PC-3 (cell line): ENCODE measurements at regions not wholly inside any gene's neighbourhood (a gene's known extent, or its start where the extent isn't known, plus 50 kb on each side); places are given as distances from the start of the nearest gene placed in this dataset.

Experiments
- ATAC-seq: fragments of 200-7000 bp; cut with Tn5 transposase; 2 replicates; pipeline ENCODE4 v1.9.1; 2020; ENCODE audit warnings: mild to moderate bottlenecking, moderate library complexity
- BruUV-seq: library from RNA; stranded (reverse); fragments of 400-500 nt; replicated peaks from 2 replicates; lab custom pipeline; 2021; lab: Mats Ljungman, UMichigan
- CTCF ChIA-PET: fragments of 300-600 bp; sonication (Branson Sonifier 250); formaldehyde crosslinking; loops from one replicate; lab custom pipeline; 2022; ENCODE audit warnings: antibody characterized with exemption; lab: Charles Lee
- POLR2A ChIA-PET: fragments of 300-600 bp; sonication (Branson Sonifier 250); formaldehyde crosslinking; loops from one replicate; lab custom pipeline; 2022; ENCODE audit warnings: antibody characterized with exemption; ENCODE audit not compliant: unreplicated experiment; lab: Charles Lee
- DNase-seq: peaks from one replicate; pipeline ENCODE4 v3.0.0-alpha.2; 2015
- H2AFZ ChIP-seq: fragments of 300-600 bp; sonication (generic); 2 replicates; pipeline ENCODE4 v1.6.0; 2016; ENCODE audit warnings: antibody characterized with exemption, low read length
- H3F3A ChIP-seq: fragments of 300-600 bp; sonication (generic); one replicate; pipeline ENCODE4 v1.6.0; 2017; ENCODE audit warnings: antibody characterized with exemption, low read length, control low read depth, mild to moderate bottlenecking; ENCODE audit not compliant: unreplicated experiment
- H3K27ac ChIP-seq: fragments of 300-600 bp; sonication (generic); 2 replicates; pipeline ENCODE4 v1.5.1; 2016; ENCODE audit warnings: mild to moderate bottlenecking, low read length
- H3K27me3 ChIP-seq: fragments of 300-600 bp; sonication (generic); 2 replicates; pipeline ENCODE4 v1.6.1; 2016; ENCODE audit warnings: low read length, mixed read lengths
- H3K36me3 ChIP-seq: fragments of 300-600 bp; sonication (generic); 2 replicates; pipeline ENCODE4 v1.6.1; 2016; ENCODE audit warnings: low read depth, mixed run types, low read length, mixed read lengths
- H3K4me1 ChIP-seq: fragments of 300-600 bp; sonication (generic); 2 replicates; pipeline ENCODE4 v1.5.1; 2016; ENCODE audit warnings: low read length; ENCODE audit not compliant: insufficient read depth
- H3K4me2 ChIP-seq: fragments of 300-600 bp; sonication (generic); 2 replicates; pipeline ENCODE4 v1.6.0; 2016; ENCODE audit warnings: low read length
- H3K4me3 ChIP-seq: fragments of 300-600 bp; sonication (generic); 2 replicates; pipeline ENCODE4 v1.5.1; 2016; ENCODE audit warnings: mild to moderate bottlenecking, low read length, mixed read lengths
- H3K79me2 ChIP-seq: fragments of 300-600 bp; sonication (generic); 2 replicates; pipeline ENCODE4 v1.6.1; 2017; ENCODE audit warnings: low read length, mixed read lengths
- H3K9ac ChIP-seq: fragments of 300-600 bp; sonication (generic); 2 replicates; pipeline ENCODE4 v1.6.0; 2016; ENCODE audit warnings: mild to moderate bottlenecking, low read length
- H3K9me2 ChIP-seq: fragments of 300-600 bp; sonication (generic); replicated peaks from 2 replicates; pipeline ENCODE4 v1.6.1; 2016; ENCODE audit warnings: mixed run types, low read length, mixed read lengths
- H3K9me3 ChIP-seq: fragments of 300-600 bp; sonication (generic); 2 replicates; pipeline ENCODE4 v1.6.1; 2016; ENCODE audit warnings: low read length, mixed read lengths
- H4K20me1 ChIP-seq: fragments of 300-600 bp; sonication (generic); 2 replicates; pipeline ENCODE4 v1.6.1; 2016; ENCODE audit warnings: low read length, mixed read lengths
- CTCF ChIP-seq: fragments of 300-600 bp; sonication (generic); conservative IDR thresholded peaks from 2 replicates; pipeline ENCODE4 v1.5.1; 2017; ENCODE audit warnings: antibody characterized with exemption, low read depth, mild to moderate bottlenecking, low read length
- EZH2 ChIP-seq: fragments of 300-600 bp; sonication (generic); IDR thresholded peaks from one replicate; pipeline ENCODE4 v1.6.1; 2017; ENCODE audit warnings: antibody characterized with exemption, mild to moderate bottlenecking, low read length; ENCODE audit not compliant: unreplicated experiment
- EZH2phosphoT487 ChIP-seq: fragments of 300-600 bp; sonication (generic); IDR thresholded peaks from 2 replicates; pipeline ENCODE4 v1.6.1; 2018; ENCODE audit warnings: mild to moderate bottlenecking, antibody characterized with exemption, low read length, borderline replicate concordance
- intact Hi-C: fragments of 100-400 bp; cut with micrococcal nuclease; formaldehyde crosslinking; loops from 2 replicates; pipeline ENCODE4 v1.9.0; 2023

GRCh38 chr11:119918347-119918746 lies 189.3 kb upstream of the NECTIN1 start:
- TF ChIP-seq EZH2phosphoT487 (no peak), EZH2 (no peak), CTCF (no peak)
- ChIA-PET POLR2A (interaction anchor here (0.6 kb wide), 1 partner anchor 140 kb away, joined by 6 read pairs; no protein-coding TSS in a partner anchor), CTCF (no interaction called here)
- Histone ChIP-seq H3K4me3 (no peak overlapping the region), H2AFZ (no peak overlapping the region), H4K20me1 (no peaks in the 10 kb centered on the region), H3K36me3 (no peaks in the 10 kb centered on the region), H3K79me2 (no peaks in the 10 kb centered on the region), H3K27ac (no peak overlapping the region), H3K27me3 (peaks cover 75% of the 10 kb centered on the region), H3K9me3 (no peaks in the 10 kb centered on the region), H3K4me2 (no peak overlapping the region), H3K9me2 (no peaks in the 10 kb centered on the region), H3F3A (no peaks in the 10 kb centered on the region), H3K4me1 (no peaks in the 10 kb centered on the region), H3K9ac (no peak overlapping the region)
- intact Hi-C loops = no loop called here
- DNase-seq (no peak), ATAC-seq (no peak)
- BruUV-seq = no TSS peak

GRCh38 chr11:119916568-119916967 lies 187.6 kb upstream of the NECTIN1 start:
- H3K9me3 ChIP-seq = no peaks in the 10 kb centered on the region
- no peaks in the 10 kb centered on the region for H3K9me2 ChIP-seq
- no peak overlapping the region for H3K27ac ChIP-seq
- H3K4me3 ChIP-seq = no peak overlapping the region
- peaks cover 69% of the 10 kb centered on the region for H3K27me3 ChIP-seq
- no peak overlapping the region for H2AFZ ChIP-seq
- no peaks in the 10 kb centered on the region for H3K79me2 ChIP-seq
- H3K36me3 ChIP-seq = no peaks in the 10 kb centered on the region
- no peak for DNase-seq
- POLR2A ChIA-PET = no interaction called here
- no peak for ATAC-seq
- H4K20me1 ChIP-seq = no peaks in the 10 kb centered on the region
- TF ChIP-seq CTCF (no peak), EZH2phosphoT487 (no peak), EZH2 (no peak)
- no peak overlapping the region for H3K4me2 ChIP-seq
- CTCF ChIA-PET = no interaction called here
- intact Hi-C loops = no loop called here
- BruUV-seq = no TSS peak
- H3F3A ChIP-seq = no peaks in the 10 kb centered on the region
- no peaks in the 10 kb centered on the region for H3K4me1 ChIP-seq
- H3K9ac ChIP-seq = no peak overlapping the region

GRCh38 chr11:119912229-119912628 lies 183.2 kb upstream of the NECTIN1 start:
- H3K9ac ChIP-seq = no peak overlapping the region
- ChIA-PET POLR2A (no interaction called here), CTCF (no interaction called here)

More at GRCh38 chr11:119912229-119912628, 183.2 kb upstream of the NECTIN1 start:
- Histone ChIP-seq H3K4me3 (no peak overlapping the region), H3K9me3 (no peaks in the 10 kb centered on the region), H3K4me1 (no peaks in the 10 kb centered on the region), H3K79me2 (no peaks in the 10 kb centered on the region), H3K4me2 (no peak overlapping the region), H3K27me3 (peaks cover 61% of the 10 kb centered on the region), H3K27ac (no peak overlapping the region), H3K9me2 (no peaks in the 10 kb centered on the region), H3K36me3 (no peaks in the 10 kb centered on the region), H4K20me1 (no peaks in the 10 kb centered on the region), H3F3A (no peaks in the 10 kb centered on the region), H2AFZ (no peak overlapping the region)
- intact Hi-C loops = no loop called here
- no TSS peak for BruUV-seq
- ATAC-seq (no peak), DNase-seq (no peak)
- no peak for TF ChIP-seq CTCF
- TF ChIP-seq EZH2 = no peak
- no peak for TF ChIP-seq EZH2phosphoT487
